ENCODE measurements at regions not wholly inside any gene's neighbourhood (a gene's known extent, or its start where the extent isn't known, plus 50 kb on each side); places are given as distances from the start of the nearest gene placed in this dataset.

DNA sequence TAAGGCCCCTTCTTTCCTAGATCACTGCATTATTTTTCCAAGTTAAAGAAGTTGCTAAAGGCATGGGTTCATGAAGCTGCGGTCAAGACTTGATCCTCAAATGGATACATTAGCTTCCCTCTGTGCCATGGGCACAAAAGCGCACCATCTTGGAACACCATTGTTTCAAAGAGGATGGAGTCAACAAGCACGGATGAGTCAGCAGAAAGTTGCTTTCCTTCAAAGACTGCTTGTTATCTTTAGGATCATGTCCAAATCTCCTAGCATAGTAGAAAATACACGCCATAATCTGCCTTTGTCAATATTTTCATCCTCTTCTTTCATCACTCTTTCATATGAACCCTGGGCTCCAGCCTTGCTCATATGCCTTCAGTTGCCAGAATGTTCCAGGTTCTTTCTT is 226.8 kb upstream of the GATB start:
- DNase-seq (ENCODE audit: low read depth in 2 of 2) = no peak

DNA sequence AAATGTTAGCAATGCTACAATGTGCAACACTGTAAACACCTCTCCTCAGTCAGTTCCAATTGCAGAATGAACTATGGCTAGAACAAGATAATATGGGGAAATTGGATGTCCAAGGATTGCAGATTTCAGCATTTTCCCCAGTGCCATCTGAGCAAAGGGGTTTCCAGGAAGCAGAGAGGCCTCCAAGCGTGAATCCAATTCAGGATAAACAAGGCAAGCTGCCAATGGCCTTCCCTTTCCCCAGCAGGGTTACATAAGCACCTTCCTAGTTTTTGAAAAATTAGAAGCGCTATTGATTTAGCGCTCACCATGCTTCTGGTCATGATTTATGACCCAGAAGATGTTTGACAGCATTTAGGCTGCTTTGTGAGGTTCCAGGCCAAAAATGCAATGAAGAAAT is 223.0 kb upstream of the GATB start:
- no peak for DNase-seq (ENCODE audit: low read depth in 2 of 2)

DNA sequence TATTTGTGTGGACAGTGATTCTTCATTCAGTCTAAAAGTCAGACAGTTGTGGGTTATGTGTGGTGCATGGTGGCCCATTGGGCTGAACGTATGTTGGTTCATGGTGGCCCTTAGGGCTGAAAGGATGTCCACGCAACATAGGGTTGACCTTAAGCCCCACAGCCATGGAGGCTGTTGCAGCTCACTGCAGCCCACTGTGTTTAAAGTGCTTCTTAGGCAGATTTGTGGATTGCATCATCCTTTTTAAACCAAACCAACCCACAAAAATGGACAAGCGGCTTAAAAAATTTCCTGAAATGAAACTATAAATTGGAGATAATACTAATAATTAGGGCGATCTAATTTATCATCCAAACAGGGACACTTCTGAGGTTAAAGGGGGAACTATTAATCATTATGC is 219.0 kb upstream of the GATB start:
- DNase-seq (ENCODE audit: low read depth in 2 of 2) = no peak

DNA sequence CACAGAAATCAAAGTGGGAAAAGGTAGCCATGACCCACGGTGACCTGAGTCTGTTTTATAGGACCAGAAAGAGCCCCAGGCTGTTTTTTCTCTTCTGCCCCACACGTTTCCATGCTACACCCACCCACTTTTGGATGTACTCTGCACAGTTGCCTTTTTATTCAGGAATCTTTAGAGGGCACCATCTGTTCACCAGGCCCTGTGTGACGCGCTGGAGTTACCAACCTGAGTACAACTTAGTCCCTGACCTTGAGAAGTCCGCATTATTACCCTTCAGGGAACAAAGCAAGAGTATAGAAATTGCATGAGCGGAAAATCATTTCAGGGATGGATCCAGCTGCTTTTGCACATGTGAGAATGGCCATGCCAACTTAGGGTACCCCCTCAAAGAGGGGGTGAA is 207.8 kb upstream of the GATB start:
- no peak for DNase-seq (ENCODE audit: low read depth in 2 of 2)

DNA sequence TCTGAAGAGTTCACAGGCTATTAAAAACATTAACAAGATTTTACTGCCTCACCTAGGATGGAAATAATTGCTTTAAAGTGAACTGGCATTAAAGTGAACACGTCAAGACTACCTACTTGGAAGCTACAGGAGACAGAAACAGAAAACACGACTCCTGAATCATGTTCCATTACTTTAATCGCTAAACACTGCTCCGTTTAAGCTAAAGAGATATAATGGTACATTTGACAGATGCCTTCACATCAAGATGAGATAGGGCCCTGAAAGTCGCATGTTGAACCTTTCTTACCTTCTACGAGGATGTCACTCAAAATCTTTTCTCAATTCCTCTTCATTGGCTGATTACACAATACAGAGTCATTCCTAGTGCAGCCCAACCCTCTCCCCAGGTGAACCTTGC is 206.3 kb upstream of the GATB start:
- DNase-seq (ENCODE audit: low read depth in 2 of 2) = no peak

DNA sequence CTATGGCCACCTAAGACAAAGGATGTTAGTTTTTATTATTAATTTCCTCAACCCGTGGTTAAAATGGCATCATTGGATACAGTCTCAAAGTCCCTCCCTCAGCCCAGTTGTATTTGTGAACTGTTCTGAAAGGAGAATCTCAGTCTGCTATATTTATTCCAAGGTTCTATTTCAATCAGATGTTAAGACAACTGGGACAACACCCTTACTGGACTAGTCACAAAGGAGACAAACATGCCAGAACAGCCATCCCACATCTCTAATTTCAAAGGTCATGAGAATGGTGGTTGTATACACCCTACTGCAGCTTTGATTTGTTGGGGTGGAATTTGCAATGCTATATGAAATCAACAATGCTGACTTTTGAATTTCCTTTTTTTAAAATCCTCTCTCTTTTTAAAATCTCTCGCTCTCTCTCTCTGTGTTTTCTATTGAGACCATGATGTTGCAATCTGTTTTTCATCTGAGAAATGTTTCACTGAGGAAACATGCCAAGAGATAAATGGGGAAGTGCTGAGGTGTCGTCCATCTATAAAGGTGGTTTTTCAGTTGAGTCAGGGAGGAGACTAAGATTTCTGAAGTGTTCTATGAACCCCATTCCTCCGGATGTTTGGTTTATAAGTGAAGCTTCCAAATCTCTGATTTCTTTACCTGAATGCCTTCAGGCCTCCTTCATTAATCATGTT is 201.5 kb upstream of the GATB start:
- DNase-seq (ENCODE audit: low read depth in 2 of 2) = no peak

DNA sequence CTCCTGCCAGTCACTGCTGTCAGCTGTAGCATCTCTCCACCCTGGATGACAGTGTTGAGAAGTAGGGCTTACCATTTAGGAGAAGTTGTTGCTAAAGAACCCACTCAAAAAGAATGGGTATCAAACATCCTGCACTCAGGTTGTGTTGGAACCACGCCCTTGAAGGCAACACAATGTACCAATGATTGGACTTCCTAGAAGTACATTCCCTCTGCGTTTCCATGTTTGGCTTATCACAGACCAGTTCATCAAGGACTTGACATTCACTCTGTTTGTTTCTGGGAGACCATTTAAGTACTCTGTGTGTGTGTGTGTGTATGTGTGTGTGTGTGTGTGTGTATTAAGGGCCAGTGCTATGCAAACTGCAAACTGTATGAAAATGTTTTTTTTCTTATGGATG is 200.6 kb upstream of the GATB start:
- DNase-seq (ENCODE audit: low read depth in 2 of 2) = no peak

DNA sequence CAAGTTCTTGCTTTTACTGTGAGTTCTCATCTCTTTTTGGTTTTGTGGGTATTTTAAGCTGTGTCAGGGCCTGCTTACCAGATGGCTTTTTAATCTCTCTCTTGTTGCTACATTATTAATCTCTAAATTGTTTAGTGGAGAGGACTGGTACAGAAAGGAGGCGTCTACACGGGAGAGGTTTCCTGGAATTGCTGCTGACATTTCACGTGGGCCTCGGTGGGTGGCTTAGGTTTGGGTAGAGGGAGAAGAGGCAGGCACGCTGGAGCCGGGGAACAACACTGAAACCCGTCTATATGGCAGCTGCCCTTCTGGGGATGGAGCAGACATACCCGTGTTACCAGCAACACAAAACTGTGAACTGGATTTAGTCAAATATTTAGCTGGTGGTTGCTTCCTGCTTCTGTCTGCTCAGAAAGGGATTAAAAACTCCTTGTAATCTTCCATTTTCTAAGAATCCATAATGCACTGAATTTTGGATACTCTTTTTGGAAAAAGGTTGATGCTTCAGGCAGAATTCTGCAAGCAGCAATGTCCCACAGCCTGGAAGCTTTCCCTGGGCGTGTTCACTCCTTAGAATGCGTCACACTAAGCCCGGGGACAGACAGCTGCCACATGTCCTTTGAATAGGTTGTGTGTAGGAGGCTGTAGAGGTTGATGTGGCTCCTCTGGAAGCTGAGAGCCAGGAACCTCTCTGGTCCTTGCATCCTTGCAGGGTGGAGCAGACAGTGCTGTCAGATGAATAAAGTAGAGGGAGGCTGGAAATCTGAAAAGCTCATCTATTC is 199.8 kb upstream of the GATB start:
- DNase-seq (ENCODE audit: low read depth in 2 of 2) = no peak

DNA sequence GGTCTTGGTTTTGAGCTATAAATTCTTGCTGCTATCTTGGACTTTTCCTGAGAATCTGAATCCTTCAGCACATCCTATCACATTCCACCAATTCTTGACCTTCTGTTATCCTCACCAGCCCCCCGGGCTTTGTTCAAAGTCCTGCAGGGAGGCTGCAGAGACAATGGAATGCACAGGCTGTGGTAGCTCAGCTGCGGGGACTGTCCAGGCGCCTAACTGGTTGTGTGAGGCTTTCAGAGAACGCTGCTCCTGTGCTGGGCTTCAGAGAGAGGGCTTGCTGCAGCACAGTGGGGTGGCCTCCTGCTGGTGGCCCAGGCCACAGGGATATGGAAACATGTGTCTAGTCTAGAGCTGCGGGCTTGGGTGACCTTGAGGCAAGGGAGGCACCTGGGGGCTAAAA is 196.3 kb upstream of the GATB start:
- DNase-seq (ENCODE audit: low read depth in 2 of 2) = no peak

DNA sequence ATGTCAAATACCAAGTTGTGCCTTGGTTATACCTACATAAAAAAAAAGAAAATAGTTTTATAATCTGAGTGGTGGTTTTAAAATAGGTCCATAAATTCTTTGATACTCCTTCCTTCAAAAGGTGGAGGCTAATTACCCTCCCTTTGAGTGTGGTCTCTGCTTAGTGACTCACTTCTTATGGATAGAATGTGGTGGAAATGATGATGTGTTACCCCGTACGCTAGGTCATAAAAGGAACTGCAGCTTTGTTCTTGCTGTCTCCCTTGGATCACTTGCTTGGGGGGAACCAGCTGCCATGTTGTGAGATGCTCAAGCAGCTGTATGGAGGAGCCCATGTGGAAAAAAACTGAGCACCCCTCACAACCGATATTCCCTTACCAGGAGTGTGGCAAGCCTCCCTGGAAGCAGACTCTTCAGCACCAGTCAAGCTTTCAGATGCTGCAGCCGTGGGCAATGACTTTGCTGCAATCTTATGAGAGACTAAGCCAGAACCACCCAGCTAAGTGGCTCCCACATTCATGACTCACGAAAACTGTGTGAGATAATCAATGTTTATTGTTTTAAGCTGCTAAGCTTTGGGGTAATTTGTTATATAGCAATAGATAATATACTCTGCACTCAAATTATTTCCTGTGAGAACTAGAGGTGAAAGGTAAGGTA is 195.0 kb upstream of the GATB start:
- DNase-seq (ENCODE audit: low read depth in 2 of 2) = no peak

DNA sequence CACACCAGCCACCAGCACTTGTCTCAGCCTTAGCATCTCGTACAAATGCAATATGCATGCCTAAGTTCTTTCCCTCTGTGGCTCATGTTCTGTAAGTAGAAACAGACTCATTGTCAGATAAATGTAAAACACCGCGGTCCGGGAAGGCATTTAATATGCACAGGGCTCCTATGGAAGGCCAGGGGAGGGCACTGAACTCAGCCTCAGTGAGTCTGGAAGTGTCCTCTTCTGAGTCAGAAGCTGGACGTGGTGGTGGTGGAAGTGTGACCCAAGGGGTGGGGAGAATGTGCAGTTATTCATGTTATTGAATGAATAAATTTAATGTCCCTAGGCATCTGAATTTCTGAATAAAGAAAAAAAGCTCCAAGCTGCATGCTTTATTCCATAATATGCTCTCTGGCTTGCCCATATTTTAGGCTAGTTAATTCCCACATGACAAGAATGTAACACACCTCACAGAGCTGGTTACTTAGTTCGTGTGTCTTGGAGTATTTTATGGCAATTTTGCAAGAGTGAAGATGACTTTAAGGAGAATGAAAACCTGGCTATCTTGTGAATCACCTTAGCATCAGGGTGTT is 193.1 kb upstream of the GATB start:
- no peak for DNase-seq (ENCODE audit: low read depth in 2 of 2)

DNA sequence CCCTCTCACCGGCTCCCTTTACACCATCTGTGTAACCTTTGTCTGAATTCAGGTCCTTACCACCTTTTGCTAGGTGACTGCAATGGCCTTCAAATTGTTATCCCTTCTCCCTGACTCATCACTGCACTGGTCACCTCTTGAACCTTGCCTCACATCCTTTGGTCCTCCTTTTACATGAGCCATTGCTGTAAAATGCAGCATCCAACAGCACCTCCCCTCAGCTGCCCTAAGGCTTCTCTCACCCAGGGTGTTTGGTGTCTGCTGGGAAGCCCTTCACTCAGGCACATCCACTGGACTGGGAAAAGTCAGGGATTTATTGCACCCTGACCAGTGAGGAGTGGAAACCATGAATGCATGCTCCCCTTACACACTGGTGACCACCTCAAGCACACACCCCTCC is 192.5 kb upstream of the GATB start:
- no peak for DNase-seq (ENCODE audit: low read depth in 2 of 2)

DNA sequence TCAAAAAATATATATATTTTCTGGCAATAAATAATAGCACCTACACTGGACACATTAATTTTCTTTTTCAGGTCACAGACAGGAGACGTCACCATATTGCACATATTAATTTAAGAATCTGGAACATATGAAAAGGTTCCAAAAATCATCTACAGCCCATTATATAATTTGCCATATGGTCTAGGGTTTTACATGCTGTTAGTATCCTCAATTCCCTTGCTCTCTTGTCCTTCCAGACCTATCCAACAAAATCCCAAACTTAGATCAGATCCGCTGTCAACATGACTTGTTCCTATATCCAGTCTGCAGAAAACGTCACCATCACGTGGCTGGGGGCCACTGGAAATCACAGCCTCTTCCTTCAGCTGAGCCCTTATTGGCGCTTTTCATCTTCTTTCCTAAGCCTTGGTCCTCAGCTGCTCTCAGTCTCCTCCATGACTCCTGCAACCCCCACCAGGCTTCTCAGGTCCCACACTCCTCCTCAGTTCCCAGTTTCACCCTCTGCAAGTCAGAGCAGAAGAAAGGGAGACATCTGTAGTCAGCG is 192.0 kb upstream of the GATB start:
- DNase-seq (ENCODE audit: low read depth in 2 of 2) = no peak

DNA sequence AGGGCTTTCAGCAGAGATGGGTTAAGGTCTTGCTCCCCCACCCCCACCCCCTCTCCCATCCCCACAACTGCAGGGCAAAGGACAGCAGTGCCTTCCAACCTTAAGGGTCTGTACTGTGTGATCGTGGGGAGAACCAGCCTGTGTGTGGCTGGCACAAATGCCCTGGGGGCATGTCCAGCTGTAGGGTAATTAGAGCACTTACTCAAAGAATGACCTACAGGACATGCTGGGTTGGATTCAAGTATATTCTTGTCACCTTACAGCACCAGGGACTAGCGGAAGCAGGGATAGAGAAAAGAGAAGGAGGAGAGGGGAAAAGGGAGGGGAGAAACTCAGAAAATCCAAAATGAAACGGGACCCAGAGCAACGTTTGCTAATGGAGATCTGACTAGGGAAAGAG is 191.3 kb upstream of the GATB start:
- no peak for DNase-seq (ENCODE audit: low read depth in 2 of 2)

DNA sequence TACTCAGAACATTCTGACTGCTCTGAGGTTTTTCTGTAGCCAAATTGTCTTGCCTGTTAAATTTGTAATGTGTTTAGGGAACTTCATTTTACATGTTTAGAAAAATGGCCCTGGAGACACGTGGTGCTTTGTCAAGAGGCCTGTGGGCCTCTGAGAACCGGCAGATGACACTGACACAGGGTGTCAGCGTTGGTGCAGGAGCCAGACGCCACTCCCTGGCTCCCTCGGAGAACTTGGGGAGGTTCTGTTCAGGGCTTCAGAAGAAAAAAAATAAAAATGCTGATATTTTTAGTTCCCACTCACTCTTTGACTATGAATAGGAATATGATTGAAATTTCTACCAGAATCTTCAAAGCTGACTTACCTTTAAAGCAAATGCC is 190.9 kb upstream of the GATB start:
- no peak for DNase-seq (ENCODE audit: low read depth in 2 of 2)

DNA sequence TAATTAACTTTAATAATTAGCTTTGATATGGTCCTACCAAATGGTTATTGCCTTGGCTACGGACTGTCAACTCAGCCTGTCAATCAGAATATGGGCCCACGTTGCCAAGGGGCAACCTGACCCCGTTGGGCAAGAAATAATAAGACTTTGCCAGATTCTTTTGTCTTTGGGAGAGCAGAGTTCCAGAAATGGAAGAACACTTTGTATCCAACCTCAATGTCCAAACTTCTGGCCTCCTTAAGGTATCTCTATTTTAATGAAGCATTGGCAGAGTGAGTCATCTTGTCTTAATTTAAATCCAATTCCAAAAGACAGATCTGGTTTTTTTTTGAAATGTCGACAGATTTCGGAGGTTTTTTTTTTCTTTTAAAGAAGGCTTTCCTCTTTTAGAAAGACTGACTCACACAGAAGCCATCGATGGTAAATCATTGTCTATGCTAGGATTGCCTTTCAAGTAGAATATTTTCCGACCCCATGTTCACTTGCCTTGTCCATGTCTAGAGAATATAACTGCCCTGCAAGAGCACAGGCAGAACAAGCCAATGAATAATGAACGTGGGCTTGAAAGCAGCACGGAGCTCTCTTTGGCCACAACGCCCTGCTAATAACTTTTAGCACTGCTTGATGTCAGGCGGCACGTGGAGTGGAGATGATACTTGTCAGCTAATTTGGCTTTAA is 190.3 kb upstream of the GATB start:
- no peak for DNase-seq (ENCODE audit: low read depth in 2 of 2)

DNA sequence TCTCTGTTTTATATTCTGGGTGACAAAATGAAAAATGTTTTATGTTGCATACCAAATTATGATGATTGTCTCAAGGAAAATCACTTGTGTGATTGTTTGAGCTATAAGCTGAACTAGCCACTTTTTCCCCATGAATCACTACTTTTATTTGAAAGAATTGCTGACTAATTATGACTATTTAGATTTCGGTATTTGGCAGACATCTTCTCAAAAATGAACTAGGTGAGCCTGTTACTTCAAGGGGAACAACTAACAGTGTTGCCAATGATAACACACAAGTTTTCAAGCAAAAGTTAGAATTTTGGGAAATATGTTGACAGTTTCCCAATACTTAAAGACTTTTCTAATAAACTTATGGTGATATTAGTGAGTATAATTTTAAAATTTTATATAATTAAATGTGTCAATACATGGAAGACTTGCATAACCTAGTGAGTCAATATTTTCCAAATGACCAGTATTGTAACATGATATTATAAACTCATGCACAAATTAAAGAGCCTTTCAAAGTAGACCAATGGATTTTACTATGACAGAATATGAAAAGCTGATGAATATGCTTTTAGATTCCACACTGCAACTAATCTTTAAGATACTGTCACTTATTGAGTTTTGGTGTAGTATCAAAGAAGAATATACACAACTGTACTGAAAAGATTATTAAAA is 187.7 kb upstream of the GATB start:
- no peak for DNase-seq (ENCODE audit: low read depth in 2 of 2)

DNA sequence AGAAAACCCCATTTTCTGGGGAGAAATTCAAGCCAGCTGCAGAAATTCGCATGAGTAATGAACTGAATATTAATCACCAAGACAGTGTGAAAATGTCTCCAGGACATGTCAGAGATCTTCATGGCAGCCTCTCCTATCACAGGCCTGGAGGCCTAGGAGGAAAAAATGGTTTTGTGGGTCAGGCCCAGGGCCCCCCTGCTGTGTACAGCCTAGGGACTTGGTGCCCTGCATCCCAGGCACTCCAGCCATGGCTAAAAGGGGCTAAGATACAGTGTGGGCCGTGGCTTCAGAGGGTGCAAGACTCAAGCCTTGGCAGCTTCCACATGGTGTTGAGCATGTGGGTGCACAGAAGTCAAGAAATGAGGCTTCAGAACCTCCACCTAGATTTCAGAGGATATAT is 185.9 kb upstream of the GATB start:
- no peak for DNase-seq (ENCODE audit: low read depth in 2 of 2)

DNA sequence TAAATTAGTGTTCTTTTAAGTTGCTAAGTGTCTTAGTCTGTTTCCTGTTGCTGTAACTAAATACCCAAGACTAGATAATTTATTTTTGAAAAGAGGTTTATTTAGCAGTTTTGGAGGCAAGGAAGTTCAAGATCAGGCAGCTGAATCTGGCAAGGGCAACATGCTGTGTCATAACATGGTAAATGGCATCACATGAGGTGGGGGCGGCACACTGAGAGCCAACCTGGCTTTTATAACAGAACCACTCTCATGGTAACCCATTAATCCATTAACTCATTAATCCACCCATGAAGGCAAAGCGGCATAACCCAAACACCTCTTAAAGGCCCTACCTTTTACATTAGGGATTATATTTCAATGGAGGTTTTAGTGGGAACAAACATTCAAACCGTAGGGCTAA is 182.2 kb upstream of the GATB start:
- DNase-seq (ENCODE audit: low read depth in 2 of 2) = no peak

DNA sequence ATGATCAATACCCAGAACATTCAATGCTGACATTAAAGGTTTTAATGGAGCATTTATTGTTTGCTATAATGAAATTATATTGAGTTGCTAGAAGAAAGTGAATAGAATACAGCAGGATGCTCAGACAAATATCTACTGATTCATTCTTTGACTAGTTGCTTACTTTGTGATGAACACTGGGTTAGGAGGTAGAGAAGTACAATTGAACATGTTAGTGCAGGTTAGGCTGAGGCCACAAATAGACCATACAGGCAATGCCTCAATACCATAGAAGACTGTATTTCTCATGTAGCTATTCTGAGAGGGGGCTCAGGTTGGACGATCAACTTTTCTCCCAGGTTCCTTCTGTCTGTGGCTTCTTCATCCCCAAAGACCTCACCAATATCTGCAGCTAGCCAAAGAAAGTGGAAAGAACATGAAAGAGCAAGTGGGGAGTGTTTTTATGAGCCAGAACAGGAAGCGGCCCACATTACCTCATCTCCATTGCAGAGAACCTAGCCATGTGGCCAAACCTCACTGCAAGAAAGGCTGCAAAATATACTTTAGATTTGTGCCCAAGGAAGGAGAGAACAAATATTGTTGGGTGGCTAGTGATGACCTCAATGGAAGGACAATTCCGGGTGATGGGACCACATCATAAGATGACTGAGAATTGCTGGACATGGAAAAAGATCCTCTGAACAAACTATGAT is 180.3 kb upstream of the GATB start:
- no peak for DNase-seq (ENCODE audit: low read depth in 2 of 2)

DNA sequence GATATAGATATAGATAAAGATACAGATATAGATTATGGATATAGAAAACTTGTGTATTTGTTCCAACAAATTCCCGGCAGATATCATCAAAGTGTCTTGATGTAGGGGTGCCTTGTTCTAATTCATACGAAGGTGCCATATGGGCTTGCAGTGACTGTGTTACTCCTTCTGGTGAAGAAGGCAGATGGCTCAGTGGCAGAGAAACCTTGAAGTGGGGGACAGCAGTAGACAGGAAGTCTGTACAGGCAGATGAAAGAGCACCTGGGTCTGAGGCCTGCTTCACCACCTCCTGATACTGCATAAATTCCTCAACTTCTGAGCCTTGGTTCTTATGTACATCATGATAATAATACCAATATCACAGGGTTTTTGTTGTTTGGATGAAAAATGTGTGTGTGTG is 179.5 kb upstream of the GATB start:
- DNase-seq (ENCODE audit: low read depth in 2 of 2) = no peak
